Loucy (cell line): ENCODE measurements at regions not wholly inside any gene's neighbourhood (a gene's known extent, or its start where the extent isn't known, plus 50 kb on each side); places are given as distances from the start of the nearest gene placed in this dataset.

Source experiments
- CTCF ChIP-seq: fragments of 200-600 bp; sonication (generic); conservative IDR thresholded peaks from 2 replicates; pipeline ENCODE4 v1.5.1; 2014; ENCODE audit warnings: mild to moderate bottlenecking, antibody characterized with exemption, low read length
- EZH2phosphoT487 ChIP-seq: fragments of 200-600 bp; IDR thresholded peaks from 2 replicates; pipeline ENCODE4 v1.6.1; 2018; ENCODE audit warnings: antibody characterized with exemption, mild to moderate bottlenecking, moderate library complexity, borderline replicate concordance

DNA sequence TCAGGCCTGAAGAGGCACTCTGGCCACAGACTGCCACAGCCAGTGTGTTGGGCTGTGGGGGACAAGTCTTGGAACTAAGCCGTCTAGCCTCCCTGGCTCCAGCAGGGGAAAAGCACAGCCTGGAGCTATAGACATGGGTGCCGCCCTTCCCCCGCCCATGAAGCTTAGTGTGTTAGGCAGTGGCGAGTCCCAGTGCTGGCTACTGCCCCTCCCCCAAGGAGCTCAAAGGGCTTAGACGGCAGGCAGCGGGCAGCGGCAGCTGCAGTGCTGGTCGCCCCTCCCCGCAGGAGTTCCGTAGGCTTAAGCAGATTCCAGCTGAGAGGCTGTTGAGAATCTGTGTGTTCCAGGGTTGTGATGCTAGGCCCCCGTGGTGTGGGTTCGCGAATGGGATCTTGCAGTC, 135.8 kb upstream of the RORA start:
- TF ChIP-seq CTCF (no peak), EZH2phosphoT487 (no peak)
